Type B pancreatic cell (in vitro differentiated cells): ENCODE measurements at regions not wholly inside any gene's neighbourhood (a gene's known extent, or its start where the extent isn't known, plus 50 kb on each side); places are given as distances from the start of the nearest gene placed in this dataset.

Experiments
- DNase-seq: peaks from one replicate; pipeline ENCODE4 v3.0.0; 2021; ENCODE audit warnings: mixed read lengths; ENCODE audit not compliant: unreplicated experiment; ENCODE audit errors: extremely low spot score
- H3K27ac Mint-ChIP-seq: 2 replicates; pipeline ENCODE4 v1.8.0; 2021; ENCODE audit warnings: mild to moderate bottlenecking, mixed read lengths
- H3K27me3 Mint-ChIP-seq: 2 replicates; pipeline ENCODE4 v1.8.0; 2021; ENCODE audit warnings: mixed read lengths
- H3K36me3 Mint-ChIP-seq: 2 replicates; pipeline ENCODE4 v1.8.0; 2021; ENCODE audit warnings: mixed read lengths
- H3K4me1 Mint-ChIP-seq: one replicate; pipeline ENCODE4 v1.8.0; 2021; ENCODE audit warnings: mixed read lengths; ENCODE audit not compliant: unreplicated experiment
- H3K4me3 Mint-ChIP-seq: 2 replicates; pipeline ENCODE4 v1.8.0; 2021; ENCODE audit warnings: mild to moderate bottlenecking, mixed read lengths
- H3K9me3 Mint-ChIP-seq: 2 replicates; pipeline ENCODE4 v1.8.0; 2021; ENCODE audit warnings: mixed read lengths
- CTCF ChIP-seq: fragments of 200-600 bp; sonication (generic); conservative IDR thresholded peaks from 2 replicates; pipeline ENCODE4 v1.5.0; 2021; ENCODE audit warnings: antibody characterized with exemption, mild to moderate bottlenecking

GRCh38 chr20:40265825-40266533, 423.1 kb downstream of the MAFB start:
- peak; percentile 62 for TF ChIP-seq CTCF
- no peak overlapping the region for H3K27ac Mint-ChIP-seq
- no peak overlapping the region for H3K4me3 Mint-ChIP-seq
- H3K36me3 Mint-ChIP-seq = no peaks in the 10 kb centered on the region
- H3K9me3 Mint-ChIP-seq = no peaks in the 10 kb centered on the region
- H3K4me1 Mint-ChIP-seq = peaks cover 41% of the 10 kb centered on the region
- no peak for DNase-seq
- H3K27me3 Mint-ChIP-seq = peaks cover 12% of the 10 kb centered on the region

- DNase-seq = no peak
- no peaks in the 10 kb centered on the region for H3K36me3 Mint-ChIP-seq
- peaks cover 3% of the 10 kb centered on the region for H3K27me3 Mint-ChIP-seq
- no peaks in the 10 kb centered on the region for H3K9me3 Mint-ChIP-seq
- peak overlapping the region; percentile 18 for H3K4me3 Mint-ChIP-seq
- TF ChIP-seq CTCF = no peak
- peaks cover 41% of the 10 kb centered on the region for H3K4me1 Mint-ChIP-seq
- peak overlapping the region; percentile 70 for H3K27ac Mint-ChIP-seq
Observed at GRCh38 chr20:40262219-40262618, 426.8 kb downstream of the MAFB start.

GRCh38 chr20:40258931-40259330, 430.1 kb downstream of the MAFB start:
- Mint-ChIP-seq H3K36me3 (no peaks in the 10 kb centered on the region), H3K4me3 (no peak overlapping the region), H3K27me3 (peaks cover 3% of the 10 kb centered on the region), H3K27ac (no peak overlapping the region), H3K9me3 (no peaks in the 10 kb centered on the region), H3K4me1 (peaks cover 31% of the 10 kb centered on the region)
- no peak for DNase-seq
- TF ChIP-seq CTCF = no peak

- no peak overlapping the region for H3K27ac Mint-ChIP-seq
Observed at GRCh38 chr20:40257763-40258162, 431.3 kb downstream of the MAFB start.

GRCh38 chr20:40255365-40255764, 433.7 kb downstream of the MAFB start:
- H3K36me3 Mint-ChIP-seq = no peaks in the 10 kb centered on the region
- no peak for DNase-seq
- H3K4me1 Mint-ChIP-seq = peaks cover 13% of the 10 kb centered on the region
- no peaks in the 10 kb centered on the region for H3K9me3 Mint-ChIP-seq
- no peak overlapping the region for H3K27ac Mint-ChIP-seq
- TF ChIP-seq CTCF = peak; percentile 44
- peaks cover 3% of the 10 kb centered on the region for H3K27me3 Mint-ChIP-seq
- H3K4me3 Mint-ChIP-seq = no peak overlapping the region

More at GRCh38 chr20:40257763-40258162, 431.3 kb downstream of the MAFB start:
- DNase-seq = no peak
- Mint-ChIP-seq H3K4me3 (no peak overlapping the region), H3K36me3 (no peaks in the 10 kb centered on the region), H3K4me1 (peaks cover 25% of the 10 kb centered on the region), H3K27me3 (peaks cover 3% of the 10 kb centered on the region), H3K9me3 (no peaks in the 10 kb centered on the region)
- TF ChIP-seq CTCF = no peak
